AG08395 (cell line): ENCODE measurements at regions not wholly inside any gene's neighbourhood (a gene's known extent, or its start where the extent isn't known, plus 50 kb on each side); places are given as distances from the start of the nearest gene placed in this dataset.

Experiments
- DNase-seq: peaks from one replicate; pipeline ENCODE4 v3.0.0; 2012; ENCODE audit warnings: mixed read lengths, low spot score

DNA sequence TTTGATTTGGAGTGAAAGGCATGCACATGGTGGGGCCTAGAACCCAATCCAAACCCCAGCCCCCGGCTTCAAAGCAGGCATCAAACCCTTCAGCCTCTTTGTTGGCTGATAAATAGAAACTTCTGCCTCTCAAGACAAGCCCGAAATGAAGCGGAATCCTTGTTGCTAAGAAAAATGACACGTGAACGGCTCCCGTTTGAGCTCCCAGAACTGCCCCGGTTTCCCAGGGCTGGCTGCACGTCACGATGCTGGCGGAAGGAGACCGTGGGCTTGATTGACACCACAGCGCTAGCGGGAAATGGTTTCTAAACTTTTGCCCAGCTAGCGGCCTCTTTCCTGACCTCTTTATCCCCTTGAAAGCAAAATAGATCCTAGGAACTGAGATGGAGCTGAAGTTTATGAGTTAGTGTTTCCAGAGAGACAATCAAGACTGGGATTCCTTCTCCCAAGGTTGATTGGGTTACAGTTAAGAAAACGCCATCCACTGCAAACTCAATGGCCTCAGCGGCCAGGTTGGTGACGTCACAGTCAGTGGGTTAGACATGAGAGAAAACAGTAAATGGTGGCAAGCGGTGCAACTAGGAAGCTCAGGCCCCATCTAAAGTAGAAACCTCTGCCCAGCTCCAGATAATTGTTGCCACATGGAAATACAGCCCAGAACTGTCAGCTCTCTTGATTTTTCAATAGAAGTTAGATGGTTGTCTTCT is 117.0 kb downstream of the ANKRD60 start:
- no peak for DNase-seq

DNA sequence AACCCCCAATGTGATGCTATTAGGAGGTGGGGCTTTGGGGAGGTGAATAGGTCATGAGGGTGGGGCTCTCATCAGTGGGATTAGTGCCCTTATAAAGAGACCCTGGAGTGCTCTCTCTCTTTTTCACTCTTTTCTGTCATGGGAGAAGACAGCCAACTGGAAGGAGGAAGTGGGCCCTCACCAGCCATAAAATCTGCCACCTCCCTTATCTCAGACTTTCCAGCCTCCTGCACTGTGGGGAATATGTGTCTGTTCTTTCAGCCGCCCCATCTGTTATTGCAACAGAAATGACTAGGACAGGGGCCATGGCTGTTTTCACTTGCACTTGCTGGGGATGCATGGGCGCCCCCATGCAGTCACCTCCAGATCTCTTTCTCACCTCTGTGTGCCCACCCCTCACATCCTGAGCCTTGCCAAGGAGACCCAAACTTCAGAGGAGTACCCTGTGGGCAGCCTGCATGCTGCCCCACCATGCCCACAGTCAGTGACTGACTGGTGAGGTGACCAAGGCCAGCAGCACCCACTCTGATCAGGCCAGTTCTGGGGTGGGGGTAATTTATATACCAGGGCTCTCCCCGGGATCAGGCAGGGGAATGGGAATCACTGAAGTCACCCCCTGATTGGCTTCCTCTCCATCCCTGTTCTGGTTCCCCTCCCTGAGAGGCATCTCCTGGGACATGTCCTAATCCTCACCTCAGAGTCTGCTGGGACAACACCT is 118.4 kb downstream of the ANKRD60 start:
- no peak for DNase-seq

DNA sequence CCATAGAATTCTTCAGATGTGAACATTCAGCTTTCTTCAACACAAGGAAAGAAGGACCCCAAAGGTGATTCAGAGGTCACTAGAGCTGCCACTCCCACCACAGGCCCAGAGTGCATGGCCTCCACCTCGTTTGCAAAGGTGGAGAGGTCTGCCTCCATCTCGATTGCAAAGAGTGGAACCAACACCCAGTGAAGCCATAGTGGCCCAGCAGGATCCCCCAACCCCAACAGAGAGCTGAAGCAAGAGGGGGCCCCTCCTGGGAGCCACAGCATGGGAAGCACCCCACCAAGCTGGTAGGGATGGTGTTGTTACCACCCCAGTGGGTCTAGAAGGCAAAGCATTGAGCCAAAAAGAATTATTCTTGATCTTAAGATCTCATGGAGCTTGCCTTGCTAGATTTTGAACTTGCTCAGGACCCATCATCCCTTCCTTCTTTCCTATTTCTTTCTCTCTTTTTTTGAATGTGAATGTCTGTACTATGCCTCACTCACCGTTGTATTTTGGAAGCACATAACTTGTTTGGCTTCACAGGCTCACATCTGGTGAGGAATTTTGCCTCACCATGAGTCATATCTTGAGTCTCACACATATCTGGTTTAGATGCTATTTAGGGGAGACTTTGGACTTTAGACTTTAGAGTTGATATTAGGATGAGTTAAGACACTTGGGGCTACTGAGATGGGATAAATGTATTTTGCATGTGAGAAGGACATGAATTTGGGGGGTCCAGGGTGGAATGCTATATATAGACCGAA is 119.2 kb downstream of the ANKRD60 start:
- DNase-seq: peak; percentile 82

DNA sequence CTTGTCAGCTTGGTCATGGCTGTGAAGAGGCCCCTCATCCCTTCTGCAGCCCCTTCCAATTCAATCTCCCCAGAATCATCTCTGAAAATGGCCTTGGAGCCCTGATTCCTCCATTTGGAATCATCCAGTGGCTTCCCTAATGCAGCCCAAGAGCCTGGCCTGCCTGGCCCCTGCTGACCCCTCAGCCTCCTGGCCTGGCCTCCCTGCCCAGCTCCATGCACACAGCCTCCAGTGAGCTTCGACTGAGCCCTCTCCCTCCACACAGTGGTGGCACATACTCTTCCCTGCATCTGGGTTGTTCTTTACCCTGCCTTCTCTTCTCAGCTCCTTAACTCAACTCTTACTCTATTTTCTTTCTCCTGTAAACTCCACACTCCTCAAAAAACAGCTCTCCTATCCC is 120.9 kb downstream of the ANKRD60 start:
- DNase-seq: no peak

DNA sequence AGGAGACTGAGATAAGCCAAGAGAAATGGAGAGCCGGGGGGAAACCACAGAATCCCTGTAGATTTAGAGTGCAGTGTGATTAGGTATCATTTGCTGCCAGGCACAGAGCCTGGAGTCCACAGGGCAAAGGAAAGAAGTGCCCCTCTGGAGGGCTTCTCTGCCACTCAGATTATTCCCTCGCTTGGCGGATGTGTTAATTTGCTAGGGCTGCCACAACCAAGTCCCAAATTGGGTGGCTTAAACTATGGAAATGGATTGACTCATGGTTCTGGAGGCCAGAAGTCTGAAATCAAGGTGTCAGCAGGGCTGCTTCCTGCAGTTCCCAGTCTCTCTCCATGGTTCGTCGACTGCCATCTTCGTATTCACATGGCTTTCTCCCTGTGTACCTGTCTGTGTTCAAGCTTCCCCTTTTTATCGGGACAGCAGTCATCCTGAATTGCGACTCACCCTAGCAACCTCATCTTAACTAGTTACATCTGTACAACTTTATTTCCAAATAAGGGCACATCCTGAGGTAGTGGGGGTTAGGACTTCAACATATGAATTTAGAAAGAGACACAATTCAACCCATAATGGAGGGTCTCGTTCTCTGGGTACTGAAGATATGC is 122.2 kb downstream of the ANKRD60 start:
- DNase-seq: no peak

DNA sequence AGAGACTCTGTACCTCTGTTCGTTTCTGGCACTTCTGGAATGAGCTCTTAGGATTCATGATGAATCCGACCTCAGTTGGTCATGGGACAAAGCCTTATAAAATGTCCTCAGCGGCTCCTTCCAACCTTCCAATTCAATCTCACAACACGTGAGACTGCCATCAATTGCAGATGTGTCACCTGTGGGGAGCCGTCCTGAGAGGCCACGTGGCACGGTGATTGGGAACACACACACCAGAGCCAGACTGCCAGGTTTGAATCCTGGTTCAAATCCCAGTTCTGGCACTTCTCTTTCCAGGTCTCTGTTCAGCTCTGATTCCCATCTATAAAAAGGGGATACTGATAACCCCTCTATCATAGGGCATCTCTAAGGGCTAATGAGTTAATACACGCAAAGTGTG is 124.5 kb downstream of the ANKRD60 start:
- DNase-seq: no peak

DNA sequence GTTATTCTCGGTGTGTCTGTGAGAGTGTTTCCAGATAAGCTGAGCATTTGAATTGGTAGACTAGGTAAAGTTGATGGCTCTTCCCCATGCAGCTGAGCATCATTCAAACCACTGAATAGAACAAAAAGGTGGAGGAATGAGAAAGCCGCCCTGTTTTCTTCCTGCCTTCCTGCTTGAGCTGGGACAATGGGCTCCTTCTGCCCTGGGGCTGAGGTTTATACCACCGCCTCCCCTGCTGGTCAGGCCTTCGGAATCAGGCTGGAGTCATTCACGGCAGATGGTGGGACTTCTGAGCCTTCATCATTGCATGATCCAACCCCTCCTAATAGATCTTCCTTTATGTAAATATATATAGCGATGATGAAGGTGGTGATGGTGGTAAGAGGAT is 124.9 kb downstream of the ANKRD60 start:
- no peak for DNase-seq

DNA sequence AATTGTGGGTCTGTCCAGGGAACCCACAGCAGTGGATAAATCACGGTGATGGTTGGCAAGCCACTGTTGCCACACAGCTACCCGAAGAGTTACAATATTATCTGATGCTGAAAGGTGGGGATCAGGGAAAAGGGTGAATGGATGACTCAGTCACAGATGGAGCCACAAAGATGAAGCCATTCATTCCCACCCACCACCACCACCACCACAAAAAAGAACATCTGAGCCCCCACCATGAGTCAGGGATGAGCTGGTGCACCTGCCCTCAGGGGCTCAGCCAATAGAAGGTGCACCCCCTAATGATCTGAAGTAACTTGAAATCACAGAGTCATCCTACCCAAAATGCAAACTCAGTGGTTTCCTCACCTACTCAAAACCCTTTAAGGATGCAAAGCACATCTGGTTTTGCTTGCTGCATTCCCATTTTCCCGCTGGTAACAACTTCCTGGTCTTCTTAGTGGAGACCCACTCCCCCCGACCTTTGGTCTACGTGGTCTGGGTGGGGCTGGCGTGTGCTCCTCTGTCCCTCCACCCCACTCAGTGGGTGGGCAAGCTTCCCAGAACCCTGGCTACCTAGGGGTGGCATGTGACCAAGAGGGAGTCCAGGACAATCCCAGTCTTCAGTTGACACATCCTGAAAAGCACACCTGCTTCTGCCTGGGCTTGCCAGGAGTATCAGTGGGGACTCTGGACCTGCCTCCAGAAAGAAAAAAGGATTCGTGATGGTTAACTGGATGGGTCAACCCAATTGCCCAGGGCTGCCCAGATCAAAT is 125.5 kb downstream of the ANKRD60 start:
- peak; percentile 23 for DNase-seq

DNA sequence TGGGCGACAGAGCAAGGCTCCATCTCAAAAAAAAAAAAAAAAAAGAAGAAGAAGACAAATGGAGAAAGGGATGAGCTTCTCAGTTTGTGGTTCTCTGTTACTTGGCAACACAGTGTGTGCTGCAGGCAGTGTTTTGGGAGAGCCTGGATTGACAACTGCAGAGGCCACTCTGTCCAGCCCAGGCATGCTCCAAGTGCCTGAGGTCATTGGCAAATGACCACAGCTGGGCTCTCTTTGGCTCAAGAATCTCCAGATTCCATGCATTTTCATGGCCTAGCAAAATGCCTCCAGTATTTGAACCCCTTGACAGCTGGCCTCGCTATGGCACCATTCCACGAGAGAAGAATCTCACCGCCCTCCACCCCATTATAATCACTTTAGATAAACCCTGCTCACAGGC is 126.2 kb downstream of the ANKRD60 start:
- DNase-seq: peak; percentile 92

DNA sequence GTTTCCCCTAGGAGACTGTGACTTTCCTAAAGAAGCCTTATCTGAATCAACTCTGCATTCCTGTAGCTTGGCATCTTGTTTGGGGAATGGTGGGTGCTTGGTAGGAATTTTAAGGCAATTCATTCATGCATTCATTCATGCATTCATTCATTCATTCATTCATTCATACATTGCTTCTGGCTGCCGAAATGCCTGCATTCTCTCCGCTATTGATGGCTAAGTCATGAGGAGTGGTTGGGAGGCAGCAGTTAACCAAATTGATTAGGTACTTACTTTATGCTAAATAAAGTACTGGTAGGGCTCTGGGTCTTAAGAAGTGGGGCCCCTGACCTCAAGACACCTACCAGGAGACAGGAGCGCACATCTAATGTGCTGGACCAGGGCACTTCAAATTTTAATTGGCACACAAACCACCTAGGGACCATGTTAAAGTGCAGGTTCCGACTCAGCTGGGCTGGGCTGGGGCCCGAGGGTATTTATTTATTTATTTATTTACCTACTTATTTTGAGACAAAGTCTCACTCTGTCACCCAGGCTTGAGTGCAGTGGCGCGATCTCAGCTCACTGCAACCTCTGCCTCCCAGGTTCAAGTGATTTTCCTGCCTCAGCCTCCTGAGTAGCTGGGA is 127.6 kb downstream of the ANKRD60 start:
- DNase-seq: no peak

DNA sequence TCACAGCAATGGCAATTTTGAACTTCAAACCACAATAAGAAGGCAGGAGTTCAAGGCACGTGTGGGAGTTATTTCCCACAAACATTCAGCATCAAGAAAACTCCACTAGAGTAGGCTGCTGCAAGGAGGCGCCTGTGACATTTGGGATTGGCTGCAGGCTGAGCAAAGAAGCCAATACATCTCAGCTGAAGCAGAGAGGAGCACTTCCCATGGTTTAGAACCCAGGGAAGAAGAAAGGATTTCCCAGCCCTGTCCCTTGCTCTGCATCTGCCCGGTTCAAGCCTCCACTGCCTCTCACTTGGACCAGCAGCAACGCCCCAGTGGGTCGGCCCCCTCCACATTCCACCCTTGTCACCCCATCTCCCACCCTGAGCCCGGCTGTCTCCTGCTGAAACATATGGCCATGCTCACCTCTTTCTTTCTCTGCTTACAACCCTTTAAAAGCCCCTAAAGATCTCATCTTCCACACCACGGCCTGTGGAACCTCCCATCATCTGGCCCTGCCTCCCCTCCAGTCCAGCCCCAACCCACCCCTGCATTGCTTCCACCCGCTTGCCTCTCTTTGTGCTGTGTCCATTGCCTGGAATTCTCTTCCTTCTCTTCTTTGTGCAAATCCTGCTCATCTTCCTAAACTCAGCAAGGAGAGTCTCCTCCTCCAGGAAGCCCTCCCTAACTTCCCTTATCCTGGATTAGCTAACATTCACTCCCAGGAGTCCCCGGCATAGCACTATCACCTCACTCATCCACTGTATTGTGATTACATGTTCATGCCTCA is 128.3 kb downstream of the ANKRD60 start:
- DNase-seq: no peak

DNA sequence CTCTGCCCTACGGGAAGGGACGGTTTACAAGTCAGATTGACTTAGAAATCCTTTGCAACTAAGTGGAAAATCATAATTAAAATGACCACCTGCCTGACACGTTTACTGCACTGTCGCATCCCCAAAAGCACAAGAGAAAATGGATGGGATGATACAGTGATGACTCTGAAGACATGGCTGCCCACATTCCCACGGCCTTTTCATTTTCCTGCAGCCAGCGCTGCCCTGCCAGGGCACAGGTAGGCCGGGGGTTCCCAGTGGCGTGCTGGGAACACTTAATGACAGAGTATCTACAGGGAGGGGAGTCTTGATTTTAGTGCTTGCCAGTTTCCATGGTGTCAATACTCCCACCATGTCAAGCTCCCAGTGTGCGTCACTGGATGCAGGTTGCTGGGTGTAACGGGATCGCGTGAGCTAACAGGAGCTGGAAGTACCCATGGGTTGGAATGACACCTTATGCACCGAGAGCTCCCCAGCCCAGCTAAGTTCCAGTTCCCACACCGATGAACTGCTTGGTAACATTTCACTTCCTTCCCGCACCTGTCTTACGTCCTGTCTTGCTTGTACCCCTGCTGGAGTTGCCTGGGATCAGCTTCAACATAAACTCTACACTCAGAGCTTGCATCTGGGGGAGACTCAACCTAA is 129.0 kb downstream of the ANKRD60 start:
- no peak for DNase-seq

DNA sequence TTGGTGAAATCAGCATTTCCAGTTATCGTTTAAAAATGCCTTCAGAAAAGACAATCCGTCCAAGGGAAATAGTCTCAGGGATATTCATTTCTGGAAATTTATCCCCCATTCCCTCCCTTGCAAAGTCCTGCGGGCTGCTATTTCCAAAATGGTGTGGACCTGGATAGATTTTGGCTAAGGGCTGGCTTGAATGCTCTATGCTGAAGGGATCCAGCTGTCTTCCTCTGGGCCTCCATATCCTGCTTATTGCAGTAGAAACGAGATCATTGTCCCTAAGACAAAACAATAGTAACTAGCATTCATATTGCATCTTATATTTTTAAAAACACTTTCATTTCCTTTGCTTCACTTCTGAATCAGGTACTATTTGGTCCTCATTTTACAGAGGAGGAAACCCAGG is 129.9 kb downstream of the ANKRD60 start:
- DNase-seq: no peak

DNA sequence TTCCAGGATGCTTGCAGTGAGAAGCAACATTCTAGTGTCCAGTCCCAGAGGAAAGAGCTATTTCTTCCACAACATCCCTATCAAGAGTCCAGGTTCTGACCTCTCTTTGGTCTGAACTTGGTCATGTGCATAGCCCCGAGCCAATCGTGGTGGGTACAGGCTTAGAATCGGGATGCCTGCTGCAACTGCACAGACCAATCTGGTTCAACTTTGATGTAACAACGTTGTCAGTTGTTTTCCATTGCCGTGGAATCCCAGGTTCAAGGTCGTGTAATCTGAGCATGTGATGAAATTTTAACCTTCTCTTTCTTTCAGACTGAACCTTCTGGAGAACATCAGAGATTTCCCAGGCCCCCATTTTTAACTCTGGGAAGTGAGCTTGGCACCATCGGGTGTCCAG is 130.5 kb downstream of the ANKRD60 start:
- DNase-seq: no peak

DNA sequence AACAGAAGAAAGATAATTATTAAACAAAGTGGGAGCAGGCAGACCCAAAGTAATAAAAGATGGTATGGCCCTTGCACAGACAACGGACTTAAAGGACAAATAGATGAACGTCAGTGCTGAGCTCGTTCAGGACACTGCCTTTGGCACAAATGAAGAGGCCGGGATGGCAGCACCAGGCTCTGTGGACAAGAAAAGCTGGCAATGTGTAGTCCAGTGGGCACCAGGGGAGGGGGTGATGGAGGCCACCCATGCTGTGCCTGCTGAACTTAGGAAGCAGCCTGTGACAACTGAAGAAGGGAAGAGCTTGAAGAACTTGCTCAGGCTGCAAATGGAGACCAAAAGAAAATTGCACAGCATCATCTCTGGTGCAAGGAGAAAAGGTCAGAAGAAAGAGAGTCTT is 131.0 kb downstream of the ANKRD60 start:
- DNase-seq: no peak

DNA sequence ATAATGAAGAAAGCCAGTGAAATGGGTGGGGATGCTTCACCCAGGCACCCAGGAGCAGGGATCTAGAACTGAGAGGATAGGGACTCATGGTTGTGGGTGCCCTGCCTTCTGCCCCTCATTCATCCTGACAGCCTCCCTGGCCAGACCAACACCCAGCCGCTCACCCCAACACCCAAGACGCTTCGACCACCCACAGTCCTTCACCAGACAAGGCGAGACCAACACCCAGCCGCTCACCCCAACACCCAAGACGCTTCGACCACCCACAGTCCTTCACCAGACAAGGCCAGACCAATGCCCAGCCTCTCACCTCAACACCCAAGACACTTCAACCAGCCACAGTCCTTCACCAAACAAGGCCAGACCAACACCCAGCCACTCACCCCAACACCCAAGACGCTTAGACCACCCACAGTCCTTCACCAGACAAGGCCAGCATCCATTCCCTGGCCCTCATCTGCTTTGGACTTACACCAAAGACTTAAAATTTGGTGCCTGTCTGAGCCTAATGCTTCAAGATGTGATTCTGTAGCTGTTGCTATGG is 131.5 kb downstream of the ANKRD60 start:
- no peak for DNase-seq

DNA sequence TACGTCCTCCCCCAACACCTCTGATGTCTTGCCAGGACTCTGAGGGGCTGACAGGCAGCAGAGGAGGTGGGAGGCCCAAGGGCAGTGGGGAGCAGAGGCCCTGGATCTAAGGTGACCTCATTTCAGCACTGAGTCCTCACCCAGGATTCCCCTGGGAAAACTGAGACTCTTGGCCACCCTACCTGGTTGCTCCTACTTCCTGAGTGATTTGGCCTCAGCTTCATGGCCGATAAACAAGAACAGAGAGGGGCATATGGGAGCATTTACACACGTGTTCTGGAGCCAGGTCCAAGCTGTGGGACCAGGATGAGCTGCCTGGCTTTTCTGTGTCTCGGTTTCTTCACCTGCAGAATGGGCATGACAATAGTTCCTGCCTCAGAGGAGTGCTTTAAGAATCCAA is 133.8 kb downstream of the ANKRD60 start:
- no peak for DNase-seq

DNA sequence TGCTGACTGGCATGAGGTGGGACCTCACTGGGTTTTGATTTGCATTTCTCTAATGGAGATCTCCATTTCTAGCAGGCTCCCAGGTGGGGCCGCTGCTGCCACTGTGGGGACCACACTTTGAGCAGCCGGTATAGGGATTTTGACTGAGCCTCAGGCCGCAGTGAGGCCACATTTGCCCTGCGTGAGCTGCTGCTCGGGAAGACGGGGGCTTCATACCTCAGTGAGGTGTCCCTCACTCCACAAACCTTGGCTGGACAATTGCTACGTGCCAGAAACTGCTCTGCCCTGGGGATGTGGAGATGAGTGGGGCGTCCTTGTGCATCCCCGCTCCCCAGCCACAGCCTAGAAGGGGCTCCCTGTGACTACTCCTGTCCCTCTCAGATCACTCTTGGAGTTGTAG is 134.3 kb downstream of the ANKRD60 start:
- no peak for DNase-seq

DNA sequence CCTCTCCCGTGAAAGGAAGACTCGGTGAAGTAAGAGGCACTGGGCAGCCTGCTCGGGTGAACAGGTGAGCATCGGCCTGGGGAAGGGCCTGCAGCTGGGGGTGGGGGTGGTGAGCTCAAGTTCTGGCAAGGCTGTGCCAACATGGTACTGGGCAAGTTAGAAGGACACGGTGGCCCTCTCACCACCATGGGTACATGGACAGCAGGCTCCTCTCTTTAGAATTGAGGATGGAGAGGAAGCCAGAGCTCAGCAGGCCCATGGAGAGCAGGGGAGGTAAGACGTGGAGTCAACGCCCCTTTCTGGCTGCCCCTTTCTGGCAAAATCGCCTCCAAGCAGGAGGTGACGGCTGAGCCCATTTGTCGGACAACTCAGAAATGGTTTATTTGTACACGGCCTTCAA is 135.6 kb downstream of the ANKRD60 start:
- DNase-seq: no peak

DNA sequence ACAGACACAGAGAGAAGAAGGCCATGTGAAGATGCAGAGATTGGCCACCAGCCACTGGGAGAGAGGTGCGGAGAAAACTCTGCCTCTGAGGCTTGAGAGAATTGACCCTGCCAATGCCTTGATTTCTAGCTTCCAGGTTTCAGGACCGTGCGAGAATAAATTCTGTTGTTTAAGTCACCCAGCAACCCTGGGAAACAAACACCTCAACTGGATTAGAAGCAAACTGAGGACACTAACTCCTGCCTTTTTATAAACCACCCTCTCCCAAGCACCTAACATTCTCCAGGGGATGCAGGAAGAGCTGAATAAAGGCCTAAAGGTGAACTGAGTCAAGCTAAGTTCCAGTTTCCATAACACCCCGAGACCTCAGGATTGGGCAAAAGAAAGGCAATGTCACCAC is 136.1 kb downstream of the ANKRD60 start:
- no peak for DNase-seq
